ENCODE measurements at regions not wholly inside any gene's neighbourhood (a gene's known extent, or its start where the extent isn't known, plus 50 kb on each side); places are given as distances from the start of the nearest gene placed in this dataset.
A peak's percentile ranks its signal among the peaks of the same experiment; 100 is the strongest.
"Not testable (repeated sequence)": the region's sequence is repeated elsewhere in the genome, so short reads cannot be mapped to it uniquely, and the experiment has no call there.

- no peak for DNase-seq (ENCODE audit: low read depth, low spot score)
These were observed 533.8 kb downstream of the SOCS6 start for GRCh38 chr18:70822691-70823090.

- no peak for DNase-seq (ENCODE audit: low read depth, low spot score)
These were observed 533.3 kb downstream of the SOCS6 start for GRCh38 chr18:70822117-70822516.

GRCh38 chr18:70808481-70809056 is 519.7 kb downstream of the SOCS6 start:
- no peak for DNase-seq (ENCODE audit: low read depth, low spot score)

- DNase-seq (ENCODE audit: low read depth, low spot score) = peak; percentile 40
These were observed 493.1 kb downstream of the SOCS6 start for GRCh38 chr18:70781860-70782453.

- DNase-seq (ENCODE audit: low read depth, low spot score) = not testable (repeated sequence)
These were observed 477.4 kb downstream of the SOCS6 start for GRCh38 chr18:70766254-70766653.

GRCh38 chr18:70762812-70763211 is 474.0 kb downstream of the SOCS6 start:
- no peak for DNase-seq (ENCODE audit: low read depth, low spot score)

- DNase-seq (ENCODE audit: low read depth, low spot score) = no peak
These were observed 469.9 kb downstream of the SOCS6 start for GRCh38 chr18:70758780-70759179.

- DNase-seq (ENCODE audit: low read depth, low spot score) = no peak
These were observed 465.6 kb downstream of the SOCS6 start for GRCh38 chr18:70754486-70754885.

- DNase-seq (ENCODE audit: low read depth, low spot score) = no peak
These were observed 444.1 kb downstream of the SOCS6 start for GRCh38 chr18:70732916-70733315.

- DNase-seq (ENCODE audit: low read depth, low spot score) = no peak
These were observed 443.3 kb downstream of the SOCS6 start for GRCh38 chr18:70732188-70732587.

GRCh38 chr18:70720607-70721006 is 431.8 kb downstream of the SOCS6 start:
- no peak for DNase-seq (ENCODE audit: low read depth, low spot score)

- no peak for DNase-seq (ENCODE audit: low read depth, low spot score)
These were observed 420.9 kb downstream of the SOCS6 start for GRCh38 chr18:70709720-70710119.

GRCh38 chr18:70709144-70709543 is 420.3 kb downstream of the SOCS6 start:
- DNase-seq (ENCODE audit: low read depth, low spot score) = no peak

GRCh38 chr18:70705831-70706416 is 417.1 kb downstream of the SOCS6 start:
- DNase-seq (ENCODE audit: low read depth, low spot score) = no peak

- no peak for DNase-seq (ENCODE audit: low read depth, low spot score)
These were observed 411.7 kb downstream of the SOCS6 start for GRCh38 chr18:70700496-70700895.

- DNase-seq (ENCODE audit: low read depth, low spot score) = no peak
These were observed 409.7 kb downstream of the SOCS6 start for GRCh38 chr18:70698574-70698973.

- DNase-seq (ENCODE audit: low read depth, low spot score) = no peak
These were observed 404.4 kb downstream of the SOCS6 start for GRCh38 chr18:70693246-70693645.

- DNase-seq (ENCODE audit: low read depth, low spot score) = not testable (repeated sequence)
These were observed 400.9 kb downstream of the SOCS6 start for GRCh38 chr18:70689765-70690164.

GRCh38 chr18:70688286-70688685 is 399.4 kb downstream of the SOCS6 start:
- no peak for DNase-seq (ENCODE audit: low read depth, low spot score)

GRCh38 chr18:70684821-70685220 is 396.0 kb downstream of the SOCS6 start:
- no peak for DNase-seq (ENCODE audit: low read depth, low spot score)

GRCh38 chr18:70683263-70683662 is 394.4 kb downstream of the SOCS6 start:
- no peak for DNase-seq (ENCODE audit: low read depth, low spot score)

GRCh38 chr18:70674896-70675295 is 386.1 kb downstream of the SOCS6 start:
- no peak for DNase-seq (ENCODE audit: low read depth, low spot score)

- no peak for DNase-seq (ENCODE audit: low read depth, low spot score)
These were observed 385.0 kb downstream of the SOCS6 start for GRCh38 chr18:70673831-70674230.

All from activated CD4-positive, CD25-positive, alpha-beta regulatory T cell treated with anti-CD3 and anti-CD28 coated beads, Interleukin-2, amount 50 U/mL, for 16 hours (primary cell).